HCT116 (cell line): ENCODE measurements at regions not wholly inside any gene's neighbourhood (a gene's known extent, or its start where the extent isn't known, plus 50 kb on each side); places are given as distances from the start of the nearest gene placed in this dataset.

Source experiments
- ATAC-seq: fragments of 200-7000 bp; cut with Tn5 transposase; 2 replicates; pipeline ENCODE4 v1.9.1; 2020; ENCODE audit warnings: mild to moderate bottlenecking, moderate library complexity
- BruUV-seq: library from RNA; stranded (reverse); fragments of 400-500 nt; replicated peaks from 2 replicates; lab custom pipeline; 2021; lab: Mats Ljungman, UMichigan
- CTCF ChIA-PET: fragments of 300-600 bp; sonication (Branson Sonifier 250); formaldehyde crosslinking; loops from one replicate; lab custom pipeline; 2021; ENCODE audit warnings: antibody characterized with exemption; lab: Charles Lee
- POLR2A ChIA-PET: fragments of 300-600, 350-600 bp; sonication (Branson Sonifier 250); formaldehyde crosslinking; loops from one replicate; lab custom pipeline; 2021; ENCODE audit warnings: antibody characterized with exemption; lab: Charles Lee
- RAD21 ChIA-PET, 2 experiments: fragments of 300-600 bp; sonication (Branson Sonifier 250); formaldehyde crosslinking; loops; one replicate each; lab custom pipeline; 2023; ENCODE audit warnings: low total read pairs in 2 of 2; ENCODE audit not compliant: uncharacterized antibody in 2 of 2, unreplicated experiment in 2 of 2, low non-redundant PET in 1 of 2; lab: Charles Lee
- DNase-seq: peaks from one replicate; pipeline ENCODE4 v3.0.0-alpha.2; 2010; ENCODE audit warnings: low read depth, low spot score
- H2AFZ ChIP-seq: fragments of 200-600 bp; shearing (Covaris generic), sonication (generic); 2 replicates; pipeline ENCODE4 v1.6.1; 2017; ENCODE audit warnings: low read depth, mixed run types, mixed read lengths, antibody characterized with exemption, low read length; ENCODE audit not compliant: poor library complexity, severe bottlenecking
- H3K27ac ChIP-seq: 2 replicates; pipeline ENCODE4 v1.5.1; 2012; ENCODE audit warnings: low read depth, low read length
- H3K27me3 ChIP-seq: fragments of 200-600 bp; sonication (generic); 2 replicates; pipeline ENCODE4 v1.6.1; 2016; ENCODE audit warnings: mixed run types, low read length, mixed read lengths; ENCODE audit not compliant: insufficient read depth
- H3K36me3 ChIP-seq, 2 experiments: fragments of 200-500 bp in 1 of 2; fragments of 200-600 bp in 1 of 2; sonication (Bioruptor generic) in 1 of 2; sonication (generic) in 1 of 2; 2 replicates each; pipeline versions ENCODE4 v1.5.1 to v1.6.1; 2014 to 2016; ENCODE audit warnings: low read length in 2 of 2, inconsistent platforms in 1 of 2, mixed read lengths in 1 of 2, mixed run types in 1 of 2; ENCODE audit not compliant: insufficient read depth in 2 of 2, control insufficient read depth in 1 of 2
- H3K4me1 ChIP-seq, 2 experiments: fragments of 200-600 bp in 1 of 2; sonication (generic) in 1 of 2; 2 replicates each; pipeline versions ENCODE4 v1.5.1 to v1.6.1; 2012 to 2017; ENCODE audit warnings: low read length in 2 of 2, inconsistent platforms in 1 of 2, mild to moderate bottlenecking in 1 of 2, mixed read lengths in 1 of 2, mixed run types in 1 of 2, moderate library complexity in 1 of 2; ENCODE audit not compliant: insufficient read depth in 2 of 2, control insufficient read depth in 1 of 2
- H3K4me2 ChIP-seq: fragments of 200-600 bp; sonication (generic); 2 replicates; pipeline ENCODE4 v1.6.1; 2017; ENCODE audit warnings: mixed run types, low read length, mixed read lengths
- H3K4me3 ChIP-seq, 2 experiments: fragments of 200-600 bp in 1 of 2; sonication (generic) in 1 of 2; replicated peaks in 1 of 2; 2 replicates each; pipeline ENCODE4 v1.5.1; 2011 to 2016; ENCODE audit warnings: low read length in 2 of 2, control low read depth in 1 of 2, low read depth in 1 of 2, mild to moderate bottlenecking in 1 of 2, mixed read lengths in 1 of 2, mixed run types in 1 of 2
- H3K79me2 ChIP-seq: fragments of 200-600 bp; sonication (generic); 2 replicates; pipeline ENCODE4 v1.6.1; 2017; ENCODE audit warnings: mild to moderate bottlenecking, mixed run types, low read length, moderate library complexity, mixed read lengths; ENCODE audit not compliant: insufficient read depth
- H3K9ac ChIP-seq: fragments of 200-600 bp; sonication (generic); 2 replicates; pipeline ENCODE4 v1.6.1; 2016; ENCODE audit warnings: low read length, mixed read lengths
- H3K9me2 ChIP-seq: fragments of 200-600 bp; sonication (generic), shearing (Covaris generic); 2 replicates; pipeline ENCODE4 v1.6.1; 2017; ENCODE audit warnings: mixed run types, mild to moderate bottlenecking, moderate library complexity; ENCODE audit not compliant: insufficient read depth
- H3K9me3 ChIP-seq, 2 experiments: fragments of 200-500 bp in 1 of 2; fragments of 200-600 bp in 1 of 2; sonication (Bioruptor generic) in 1 of 2; sonication (generic) in 1 of 2; 2 replicates each; pipeline ENCODE4 v1.6.1; 2014 to 2017; ENCODE audit warnings: low read length in 2 of 2, mixed read lengths in 2 of 2, inconsistent platforms in 1 of 2, low read depth in 1 of 2, mild to moderate bottlenecking in 1 of 2, mixed run types in 1 of 2, moderate library complexity in 1 of 2; ENCODE audit not compliant: control insufficient read depth in 1 of 2, insufficient read depth in 1 of 2
- H4K20me1 ChIP-seq: fragments of 200-600 bp; sonication (generic), shearing (Covaris generic); 2 replicates; pipeline ENCODE4 v1.6.1; 2017; ENCODE audit warnings: mixed run types, mild to moderate bottlenecking, moderate library complexity; ENCODE audit not compliant: insufficient read depth
- CBX3 ChIP-seq: IDR thresholded peaks from 2 replicates; pipeline ENCODE4 v1.6.1; 2012; ENCODE audit warnings: low read depth
- EGR1 ChIP-seq: IDR thresholded peaks from 2 replicates; pipeline ENCODE4 v1.6.1; 2012; ENCODE audit warnings: low read depth
- JUND ChIP-seq: IDR thresholded peaks from 2 replicates; pipeline ENCODE4 v1.6.1; 2012
- SP1 ChIP-seq: IDR thresholded peaks from 2 replicates; pipeline ENCODE4 v1.6.1; 2012; ENCODE audit warnings: low read depth
- ZFX ChIP-seq: fragments of 450-650 bp; IDR thresholded peaks from 2 replicates; pipeline ENCODE4 v1.6.1; 2017
- intact Hi-C: fragments of 100-400 bp; cut with micrococcal nuclease; formaldehyde crosslinking; loops from 2 replicates; pipeline ENCODE4 v1.10.0; 2022

DNA sequence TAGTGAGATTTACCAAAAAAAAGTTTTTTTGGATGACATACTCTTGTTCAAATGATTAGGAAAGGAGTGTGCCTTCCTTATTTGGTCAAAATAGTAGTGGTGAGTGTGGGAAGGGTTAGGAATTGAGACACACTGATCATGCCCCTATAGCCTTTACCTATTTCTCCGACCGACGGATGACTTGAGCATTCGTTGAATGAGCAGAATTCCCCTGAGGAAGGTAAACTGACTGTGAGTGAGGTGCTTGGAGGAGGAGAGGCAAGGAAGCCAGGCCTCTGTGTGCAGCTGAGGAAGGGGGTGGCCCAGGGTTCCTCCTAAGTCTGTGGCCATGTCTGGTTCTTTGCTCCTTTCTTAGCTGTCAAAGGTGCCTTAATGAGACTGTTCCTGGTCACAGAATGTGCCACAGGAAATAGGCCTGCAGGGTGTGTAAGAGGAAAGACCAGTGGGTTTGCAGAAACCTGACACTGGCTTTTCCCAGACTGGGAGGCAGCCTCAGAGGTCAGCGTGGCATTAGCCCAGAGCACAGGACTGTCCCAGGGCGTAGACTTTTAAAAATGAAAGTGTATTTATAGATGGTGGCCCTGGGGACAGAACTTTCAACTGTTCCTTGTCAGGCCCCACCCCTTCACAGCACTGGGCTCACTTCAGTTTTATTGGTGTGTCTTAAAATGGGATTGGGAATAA, 307.7 kb upstream of the C2CD4B start:
- no peaks in the 10 kb centered on the region for H3K79me2 ChIP-seq
- POLR2A ChIA-PET, result no interaction called here
- no peaks in the 10 kb centered on the region for H3K36me3 ChIP-seq
- H2AFZ ChIP-seq, result no peak overlapping the region
- no peak overlapping the region for H3K27ac ChIP-seq
- peak overlapping the region; percentile 47 for H3K4me2 ChIP-seq
- TF ChIP-seq CBX3 (no peak), SP1 (0 out of 2 replicates have a peak, but pooled peaks have one; percentile 25)
- CTCF ChIA-PET, result no interaction called here
- intact Hi-C loops, result no loop called here
- peak; percentile 47; the same call in 1 of the 2 replicates for ATAC-seq
- no peak overlapping the region for H3K4me3 ChIP-seq
- no peak for DNase-seq
- no peaks in the 10 kb centered on the region for H3K9me3 ChIP-seq
- BruUV-seq, result no TSS peak
- peaks cover 10 to 34% of the 10 kb centered on the region in 2 experiments for H3K4me1 ChIP-seq
- H3K9me2 ChIP-seq, result no peaks in the 10 kb centered on the region
- H4K20me1 ChIP-seq, result no peaks in the 10 kb centered on the region
- 0 out of 2 replicates have a peak overlapping the region, but pooled peaks have one; percentile 6 for H3K9ac ChIP-seq
- H3K27me3 ChIP-seq, result no peaks in the 10 kb centered on the region
- RAD21 ChIA-PET, result no interaction called here

DNA sequence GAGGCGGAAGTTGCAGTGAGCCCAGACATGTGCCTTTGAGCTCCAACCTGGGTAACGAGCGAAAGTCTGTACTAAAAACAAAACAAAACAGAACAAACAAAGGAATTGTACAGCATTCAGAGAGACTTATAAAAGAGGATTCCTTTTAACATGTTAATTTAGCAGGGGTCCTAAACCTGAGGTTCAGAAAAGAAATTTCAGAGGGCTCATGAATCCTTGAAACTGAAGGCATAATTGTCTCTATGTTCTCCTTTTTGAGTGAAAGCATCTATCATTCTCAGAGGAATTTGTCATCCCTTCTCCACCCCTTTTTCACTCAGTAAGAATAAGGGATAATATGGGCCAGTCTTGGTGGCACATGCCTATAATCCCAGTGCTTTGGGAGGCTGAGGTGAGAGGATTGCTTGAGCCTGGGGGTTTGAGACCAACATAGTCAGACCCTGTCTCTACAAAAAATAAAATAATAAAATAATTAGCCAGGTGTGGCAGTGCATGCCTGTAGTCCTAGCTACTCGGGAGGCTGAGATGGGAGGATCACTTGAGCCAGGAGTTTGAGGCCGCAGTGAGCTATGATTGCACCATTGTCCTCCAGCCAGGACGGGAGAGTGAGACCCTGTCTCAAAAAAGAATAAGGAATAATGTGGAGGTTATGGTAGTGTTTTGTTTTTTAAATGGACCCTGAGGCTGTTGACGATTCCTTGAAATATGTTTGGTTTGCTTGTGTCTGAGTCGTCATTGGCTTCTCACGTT, 309.1 kb upstream of the C2CD4B start:
- Histone ChIP-seq H3K27me3 (no peaks in the 10 kb centered on the region), H2AFZ (no peak overlapping the region), H3K9ac (no peak overlapping the region), H4K20me1 (no peaks in the 10 kb centered on the region), H3K79me2 (no peaks in the 10 kb centered on the region), H3K4me3 (no peak overlapping the region), H3K9me3 (no peaks in the 10 kb centered on the region), H3K9me2 (no peaks in the 10 kb centered on the region), H3K4me2 (no peak overlapping the region), H3K4me1 (peaks cover 10 to 34% of the 10 kb centered on the region in 2 experiments), H3K36me3 (no peaks in the 10 kb centered on the region), H3K27ac (no peak overlapping the region)
- intact Hi-C loops, result no loop called here
- ChIA-PET RAD21 (no interaction called here), POLR2A (no interaction called here), CTCF (no interaction called here)
- no peak for DNase-seq
- TF ChIP-seq EGR1 (no peak), ZFX (no peak), JUND (no peak)
- no TSS peak for BruUV-seq
- no peak for ATAC-seq
